VCaP (cell line): ENCODE measurements at regions not wholly inside any gene's neighbourhood (a gene's known extent, or its start where the extent isn't known, plus 50 kb on each side); places are given as distances from the start of the nearest gene placed in this dataset.

Experiments
- H3K27ac ChIP-seq: fragments of 450-650 bp; 2 replicates; pipeline ENCODE4 v1.5.1; 2017
- TF ChIP-seq, protein P1 (sequence below): fragments of 450-650 bp; conservative IDR thresholded peaks from 2 replicates; pipeline ENCODE4 v1.5.1; 2017; ENCODE audit warnings: mild to moderate bottlenecking, moderate library complexity

DNA sequence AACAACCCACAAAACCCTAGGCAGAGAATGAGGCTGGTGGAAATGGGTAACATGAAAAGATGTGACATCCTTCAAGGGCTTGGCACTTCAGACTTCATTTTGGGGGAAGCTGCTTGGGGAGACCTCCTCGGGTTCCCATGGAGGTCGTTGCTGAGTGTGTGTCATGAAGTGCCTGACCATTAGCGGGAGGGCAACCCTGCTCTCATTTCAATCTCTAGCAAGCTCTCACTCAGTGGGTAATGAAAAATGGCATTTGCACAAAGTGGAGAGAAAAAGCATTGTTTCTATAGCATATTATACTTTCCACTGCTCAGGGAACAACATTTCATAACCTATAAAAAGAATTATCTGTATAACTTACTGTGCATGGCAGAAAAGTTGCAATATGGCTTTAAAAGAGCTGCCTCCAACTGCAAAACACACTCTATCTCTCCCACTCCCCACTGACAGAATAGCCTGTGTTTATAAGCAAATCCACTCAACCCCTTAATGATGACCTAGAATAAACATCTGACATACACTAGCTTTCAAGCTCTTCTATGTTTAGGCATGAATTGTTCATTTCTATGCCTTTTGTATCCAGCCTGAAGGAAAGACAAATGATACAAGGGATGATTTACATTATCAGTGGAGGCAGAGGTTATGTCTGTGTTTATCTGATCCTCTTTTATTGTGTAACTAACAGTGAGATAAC is 357.2 kb downstream of the ZSWIM6 start:
- TF ChIP-seq, protein P1, sequence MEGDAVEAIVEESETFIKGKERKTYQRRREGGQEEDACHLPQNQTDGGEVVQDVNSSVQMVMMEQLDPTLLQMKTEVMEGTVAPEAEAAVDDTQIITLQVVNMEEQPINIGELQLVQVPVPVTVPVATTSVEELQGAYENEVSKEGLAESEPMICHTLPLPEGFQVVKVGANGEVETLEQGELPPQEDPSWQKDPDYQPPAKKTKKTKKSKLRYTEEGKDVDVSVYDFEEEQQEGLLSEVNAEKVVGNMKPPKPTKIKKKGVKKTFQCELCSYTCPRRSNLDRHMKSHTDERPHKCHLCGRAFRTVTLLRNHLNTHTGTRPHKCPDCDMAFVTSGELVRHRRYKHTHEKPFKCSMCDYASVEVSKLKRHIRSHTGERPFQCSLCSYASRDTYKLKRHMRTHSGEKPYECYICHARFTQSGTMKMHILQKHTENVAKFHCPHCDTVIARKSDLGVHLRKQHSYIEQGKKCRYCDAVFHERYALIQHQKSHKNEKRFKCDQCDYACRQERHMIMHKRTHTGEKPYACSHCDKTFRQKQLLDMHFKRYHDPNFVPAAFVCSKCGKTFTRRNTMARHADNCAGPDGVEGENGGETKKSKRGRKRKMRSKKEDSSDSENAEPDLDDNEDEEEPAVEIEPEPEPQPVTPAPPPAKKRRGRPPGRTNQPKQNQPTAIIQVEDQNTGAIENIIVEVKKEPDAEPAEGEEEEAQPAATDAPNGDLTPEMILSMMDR = no peak
- H3K27ac ChIP-seq = no peak overlapping the region

DNA sequence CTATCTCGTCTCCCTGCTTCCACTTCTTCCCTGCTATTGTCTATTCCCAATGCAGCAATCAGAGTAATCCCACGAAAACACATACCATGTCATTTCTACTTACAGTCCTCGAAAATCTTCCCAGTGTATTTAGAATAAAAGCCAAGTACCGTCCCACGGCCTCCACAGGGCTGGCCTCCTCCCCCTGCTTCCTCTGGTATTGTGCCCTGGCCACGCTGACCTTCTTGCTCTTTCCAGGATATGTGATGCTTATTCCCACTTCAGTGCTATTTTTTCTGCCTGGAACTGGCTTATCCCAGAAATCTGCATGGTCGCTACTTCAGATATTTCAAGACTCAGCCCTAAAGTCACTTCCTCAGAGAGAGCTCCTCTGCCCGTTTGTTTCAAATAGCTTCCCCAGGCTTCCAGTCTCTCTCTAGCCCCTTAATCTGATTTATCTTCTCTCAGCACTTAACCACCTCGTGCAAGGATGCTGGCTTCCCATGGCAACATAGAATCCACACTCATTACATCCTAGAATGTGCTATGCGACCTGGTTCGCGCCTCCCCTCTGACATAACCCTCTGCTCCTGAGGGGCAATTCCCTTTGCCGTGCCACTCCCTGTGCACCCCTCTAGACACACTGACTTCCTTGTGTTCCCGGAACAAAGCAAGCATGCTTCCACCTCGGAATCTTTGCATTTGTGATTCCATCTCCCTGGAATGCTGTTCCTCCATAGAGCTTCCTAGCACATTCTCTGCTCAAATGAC is 365.9 kb downstream of the ZSWIM6 start:
- TF ChIP-seq, protein P1 = no peak
- no peak overlapping the region for H3K27ac ChIP-seq

GRCh38 chr5:61701877-61702602 is 370.0 kb downstream of the ZSWIM6 start:
- TF ChIP-seq, protein P1 = no peak
- H3K27ac ChIP-seq = no peak overlapping the region

- H3K27ac ChIP-seq = no peak overlapping the region
- TF ChIP-seq, protein P1 = no peak
Measured at GRCh38 chr5:61702784-61703183, 370.7 kb downstream of the ZSWIM6 start.

DNA sequence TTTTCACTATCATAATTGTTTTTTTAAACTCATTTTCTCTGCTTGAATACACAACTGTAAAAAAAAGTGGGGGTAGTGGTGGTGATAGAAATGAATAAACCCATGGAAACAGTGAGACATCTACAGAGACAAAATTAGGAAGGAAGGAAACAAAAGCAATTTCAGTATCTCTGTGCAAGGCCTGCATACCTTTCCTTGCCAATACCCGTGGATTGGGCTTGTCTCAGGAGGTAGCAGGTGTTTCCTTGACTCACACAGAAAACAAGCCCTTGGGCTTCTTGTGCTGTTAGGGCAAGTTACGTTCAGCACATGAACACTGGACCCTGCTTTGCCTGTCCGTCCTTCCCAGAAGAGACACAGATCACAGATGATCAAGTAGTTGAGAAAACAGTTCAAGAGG is 372.2 kb downstream of the ZSWIM6 start:
- no peak overlapping the region for H3K27ac ChIP-seq
- TF ChIP-seq, protein P1 = no peak

GRCh38 chr5:61706751-61707150 is 374.7 kb downstream of the ZSWIM6 start:
- no peak overlapping the region for H3K27ac ChIP-seq
- TF ChIP-seq, protein P1 = no peak

DNA sequence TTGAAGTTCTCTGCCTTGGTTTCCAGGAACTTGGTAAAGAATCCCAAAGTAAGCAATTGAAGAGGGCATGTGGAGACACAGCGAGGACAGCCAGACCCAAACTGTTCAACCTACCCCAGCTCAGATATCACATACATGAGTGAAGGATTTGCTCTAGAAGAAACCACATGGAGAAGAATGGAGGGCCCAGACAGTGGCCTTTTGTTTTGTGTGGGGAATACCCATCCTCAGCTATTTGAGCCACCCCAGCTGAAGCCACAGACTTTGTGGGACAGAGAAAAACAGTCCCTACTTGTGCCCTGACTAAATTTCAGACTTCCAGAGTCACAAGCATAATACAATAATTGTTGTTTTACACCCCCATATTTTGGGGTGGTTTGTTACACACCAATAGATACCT is 387.1 kb downstream of the ZSWIM6 start:
- TF ChIP-seq, protein P1 = no peak
- H3K27ac ChIP-seq = no peak overlapping the region
